B cell (primary cell): ENCODE measurements at regions not wholly inside any gene's neighbourhood (a gene's known extent, or its start where the extent isn't known, plus 50 kb on each side); places are given as distances from the start of the nearest gene placed in this dataset.

Experiments
- ATAC-seq: fragments of 200-7000 bp; cut with Tn5 transposase; one replicate; pipeline ENCODE4 v1.10.0; 2021; ENCODE audit warnings: low read depth, mild to moderate bottlenecking, moderate number of reproducible peaks, moderate library complexity
- CTCF ChIA-PET: fragments of 350-600 bp; sonication (Branson Sonifier 250); formaldehyde crosslinking; loops from one replicate; lab custom pipeline; 2021; ENCODE audit warnings: antibody characterized with exemption, inconsistent platforms; lab: Charles Lee
- POLR2A ChIA-PET: fragments of 350-600 bp; sonication (Branson Sonifier 250); formaldehyde crosslinking; loops from one replicate; lab custom pipeline; 2021; ENCODE audit warnings: antibody characterized with exemption; lab: Charles Lee
- DNase-seq: peaks from one replicate; pipeline ENCODE4 v3.0.0; 2013
- H2AFZ ChIP-seq: 2 replicates; pipeline ENCODE4 v1.6.1; 2012; ENCODE audit warnings: mild to moderate bottlenecking, low read depth, low read length; ENCODE audit not compliant: insufficient read depth, poor library complexity, severe bottlenecking
- H3K27ac ChIP-seq, 2 donors: 1 replicate in 1 of 2; 2 replicates in 1 of 2; pipeline ENCODE4 v1.5.1; 2012 to 2013; ENCODE audit warnings: low read length in 2 of 2, mild to moderate bottlenecking in 2 of 2, moderate library complexity in 1 of 2
- H3K27me3 ChIP-seq, 4 experiments: fragments of 200-600 bp in 1 of 4; sonication (generic) in 1 of 4; replicated peaks in 1 of 4; 1 replicate in 2 of 4; 2 replicates in 2 of 4; pipeline versions ENCODE4 v1.6.1 to v1.7.0; 2013 to 2016; ENCODE audit warnings: low read length in 3 of 4, mild to moderate bottlenecking in 2 of 4, mixed read lengths in 1 of 4, moderate library complexity in 1 of 4; ENCODE audit not compliant: insufficient read depth in 4 of 4, control insufficient read depth in 3 of 4; ENCODE audit errors: control extremely low read depth in 1 of 4
- H3K36me3 ChIP-seq, 2 experiments: replicated peaks in 1 of 2; 1 replicate in 1 of 2; 2 replicates in 1 of 2; pipeline versions ENCODE4 v1.6.1 to v1.7.1; 2013; ENCODE audit warnings: low read length in 1 of 2; ENCODE audit not compliant: insufficient read depth in 2 of 2, control insufficient read depth in 1 of 2; ENCODE audit errors: control extremely low read depth in 1 of 2, extremely low read depth in 1 of 2
- H3K4me1 ChIP-seq, 2 donors: fragments of 200-600 bp in 1 of 2; sonication (generic) in 1 of 2; 1 replicate in 1 of 2; 2 replicates in 1 of 2; pipeline versions ENCODE4 v1.5.1 to v1.6.1; 2013 to 2017; ENCODE audit warnings: low read length in 2 of 2; ENCODE audit not compliant: control insufficient read depth in 2 of 2, insufficient read depth in 2 of 2
- H3K4me2 ChIP-seq: replicated peaks from 2 replicates; pipeline ENCODE3; 2012; ENCODE audit warnings: mild to moderate bottlenecking, low read depth, low read length; ENCODE audit not compliant: poor library complexity, severe bottlenecking
- H3K4me3 ChIP-seq, 5 experiments: fragments of 200-600 bp in 1 of 5; sonication (generic) in 1 of 5; 1 replicate in 3 of 5; 2 replicates in 2 of 5; pipeline versions ENCODE4 v1.5.1 to v1.7.0; 2011 to 2016; ENCODE audit warnings: low read length in 4 of 5, mild to moderate bottlenecking in 4 of 5, low read depth in 2 of 5, control low read depth in 1 of 5, moderate library complexity in 1 of 5; ENCODE audit not compliant: insufficient read depth in 1 of 5; ENCODE audit errors: control extremely low read depth in 1 of 5, extremely low read depth in 1 of 5
- H3K79me2 ChIP-seq: fragments of 200-600 bp; sonication (generic); one replicate; pipeline ENCODE4 v1.6.0; 2016; ENCODE audit warnings: low read length; ENCODE audit not compliant: control insufficient read depth, insufficient read depth
- H3K9ac ChIP-seq: fragments of 200-600 bp; sonication (generic); 2 replicates; pipeline ENCODE4 v1.6.1; 2017; ENCODE audit warnings: mild to moderate bottlenecking, low read length, moderate library complexity
- H3K9me3 ChIP-seq, 3 donors: one replicate each; pipeline versions ENCODE4 v1.6.1 to v1.7.1; 2013; ENCODE audit warnings: low read length in 2 of 3; ENCODE audit not compliant: control insufficient read depth in 2 of 3, insufficient read depth in 1 of 3; ENCODE audit errors: control extremely low read depth in 1 of 3
- H4K20me1 ChIP-seq: 2 replicates; pipeline ENCODE4 v1.6.0; 2012; ENCODE audit warnings: mild to moderate bottlenecking, low read length; ENCODE audit not compliant: insufficient read depth, control insufficient read depth, poor library complexity, severe bottlenecking
- H3K27ac Mint-ChIP-seq: one replicate; pipeline ENCODE4 v1.8.0; 2021; ENCODE audit warnings: mixed read lengths
- H3K27me3 Mint-ChIP-seq: one replicate; pipeline ENCODE4 v1.8.0; 2021; ENCODE audit warnings: mixed read lengths
- H3K4me1 Mint-ChIP-seq: one replicate; pipeline ENCODE4 v1.8.0; 2021; ENCODE audit warnings: mixed read lengths
- H3K4me3 Mint-ChIP-seq: one replicate; pipeline ENCODE4 v1.8.0; 2021; ENCODE audit warnings: mixed read lengths
- H3K9me3 Mint-ChIP-seq: one replicate; pipeline ENCODE4 v1.8.0; 2022; ENCODE audit warnings: mixed read lengths; ENCODE audit not compliant: insufficient read depth
- EZH2 ChIP-seq: IDR thresholded peaks from 2 replicates; pipeline ENCODE4 v1.6.1; 2012; ENCODE audit warnings: borderline replicate concordance, low read depth, mild to moderate bottlenecking, moderate library complexity, low read length; ENCODE audit not compliant: insufficient read depth, poor library complexity, severe bottlenecking
- WGBS: methylation state at CpG from one replicate; pipeline ENCODE4 v1.1.5; 2013; ENCODE audit warnings: missing lambda C conversion rate; ENCODE audit not compliant: insufficient coverage; 5-methylcytosine and 5-hydroxymethylcytosine counted together
- intact Hi-C: fragments of 100-400 bp; cut with micrococcal nuclease; formaldehyde crosslinking; loops from one replicate; pipeline ENCODE4 v1.10.0; 2022
- TF ChIP-seq, protein P1 (sequence below): fragments of 200-600 bp; IDR thresholded peaks from one replicate; pipeline ENCODE4 v1.8.0; 2022; ENCODE audit warnings: antibody characterized with exemption, mild to moderate bottlenecking

GRCh38 chr1:81702079-81702715, 98.5 kb upstream of the ADGRL2 start:
- DNase-seq (no peak), ATAC-seq (no peak)
- Histone ChIP-seq H3K27ac (no peak overlapping the region), H3K4me3 (no peak overlapping the region), H2AFZ (no peak overlapping the region), H3K9me3 (no peaks in the 10 kb centered on the region), H3K36me3 (no peaks in the 10 kb centered on the region), H3K27me3 (no peaks in the 10 kb centered on the region), H3K79me2 (no peaks in the 10 kb centered on the region), H3K4me1 (no peaks in the 10 kb centered on the region), H3K4me2 (no peak overlapping the region), H3K9ac (no peak overlapping the region), H4K20me1 (no peaks in the 10 kb centered on the region)
- ChIA-PET POLR2A (no interaction called here), CTCF (no interaction called here)
- no peaks in the 10 kb centered on the region for H3K4me1 Mint-ChIP-seq
- no peaks in the 10 kb centered on the region for H3K27me3 Mint-ChIP-seq
- H3K27ac Mint-ChIP-seq = no peak overlapping the region
- TF ChIP-seq EZH2 = no peak
- TF ChIP-seq, protein P1, sequence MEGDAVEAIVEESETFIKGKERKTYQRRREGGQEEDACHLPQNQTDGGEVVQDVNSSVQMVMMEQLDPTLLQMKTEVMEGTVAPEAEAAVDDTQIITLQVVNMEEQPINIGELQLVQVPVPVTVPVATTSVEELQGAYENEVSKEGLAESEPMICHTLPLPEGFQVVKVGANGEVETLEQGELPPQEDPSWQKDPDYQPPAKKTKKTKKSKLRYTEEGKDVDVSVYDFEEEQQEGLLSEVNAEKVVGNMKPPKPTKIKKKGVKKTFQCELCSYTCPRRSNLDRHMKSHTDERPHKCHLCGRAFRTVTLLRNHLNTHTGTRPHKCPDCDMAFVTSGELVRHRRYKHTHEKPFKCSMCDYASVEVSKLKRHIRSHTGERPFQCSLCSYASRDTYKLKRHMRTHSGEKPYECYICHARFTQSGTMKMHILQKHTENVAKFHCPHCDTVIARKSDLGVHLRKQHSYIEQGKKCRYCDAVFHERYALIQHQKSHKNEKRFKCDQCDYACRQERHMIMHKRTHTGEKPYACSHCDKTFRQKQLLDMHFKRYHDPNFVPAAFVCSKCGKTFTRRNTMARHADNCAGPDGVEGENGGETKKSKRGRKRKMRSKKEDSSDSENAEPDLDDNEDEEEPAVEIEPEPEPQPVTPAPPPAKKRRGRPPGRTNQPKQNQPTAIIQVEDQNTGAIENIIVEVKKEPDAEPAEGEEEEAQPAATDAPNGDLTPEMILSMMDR = no peak
- no CpG with 5 or more reads among the region's 2 CpGs for WGBS
- no peak overlapping the region for H3K4me3 Mint-ChIP-seq
- intact Hi-C loops = no loop called here
- H3K9me3 Mint-ChIP-seq = no peaks in the 10 kb centered on the region

DNA sequence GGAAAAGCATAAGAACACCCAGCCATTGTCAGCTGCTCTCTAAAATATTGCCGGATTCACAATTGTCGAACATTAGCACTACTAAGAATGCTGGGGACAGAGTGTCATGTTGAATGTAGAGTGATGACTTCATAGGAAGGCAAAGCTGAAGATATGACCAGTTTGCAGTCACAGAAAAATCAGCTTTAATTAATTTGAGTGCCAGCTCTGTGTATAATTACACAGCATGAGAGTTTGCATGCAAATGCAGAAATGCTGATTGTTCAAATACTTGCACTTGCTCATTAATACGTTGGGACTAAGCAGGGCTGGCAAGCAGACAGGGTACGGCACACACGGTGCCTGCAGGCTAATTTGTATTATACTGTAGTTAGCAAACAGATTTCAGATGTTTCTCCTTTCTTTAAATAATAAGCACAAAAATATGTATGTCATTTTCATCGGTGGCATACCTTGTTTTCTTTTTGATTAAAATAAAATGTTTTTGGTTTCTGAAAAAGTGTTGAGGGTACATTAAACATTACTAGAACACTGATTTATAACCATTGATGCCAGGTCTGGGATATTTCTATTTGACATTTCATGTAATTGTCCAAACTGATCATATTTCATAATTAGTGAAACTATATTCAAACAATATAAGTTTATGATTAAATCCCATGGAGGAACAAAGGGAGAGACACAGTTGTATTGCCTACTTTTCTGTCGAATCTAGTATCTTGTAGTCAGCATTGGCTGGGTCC, 99.8 kb upstream of the ADGRL2 start:
- Histone ChIP-seq H3K36me3 (no peaks in the 10 kb centered on the region), H3K79me2 (no peaks in the 10 kb centered on the region), H3K9ac (no peak overlapping the region), H3K9me3 (no peaks in the 10 kb centered on the region), H3K27ac (no peak overlapping the region), H3K4me3 (no peak overlapping the region), H3K4me1 (no peaks in the 10 kb centered on the region), H3K27me3 (no peaks in the 10 kb centered on the region), H3K4me2 (no peak overlapping the region), H4K20me1 (no peaks in the 10 kb centered on the region), H2AFZ (no peak overlapping the region)
- TF ChIP-seq EZH2 = no peak
- TF ChIP-seq, protein P1 = no peak
- 94% methylated on average over 2 of the region's 7 CpGs for WGBS
- Mint-ChIP-seq H3K27ac (no peak overlapping the region), H3K4me3 (no peak overlapping the region), H3K4me1 (no peaks in the 10 kb centered on the region), H3K27me3 (no peaks in the 10 kb centered on the region), H3K9me3 (no peaks in the 10 kb centered on the region)
- ATAC-seq = no peak
- no peak for DNase-seq
- intact Hi-C loops = no loop called here
- POLR2A ChIA-PET = no interaction called here
- CTCF ChIA-PET = no interaction called here
